IMR-90 (cell line): ENCODE measurements at regions not wholly inside any gene's neighbourhood (a gene's known extent, or its start where the extent isn't known, plus 50 kb on each side); places are given as distances from the start of the nearest gene placed in this dataset.

ENCODE experiments used
- ATAC-seq: fragments of 200-7000 bp; cut with Tn5 transposase; 2 replicates; pipeline ENCODE4 v1.9.1; 2020; ENCODE audit warnings: low read depth, mild to moderate bottlenecking, moderate library complexity
- BruUV-seq: library from RNA; stranded (reverse); fragments of 400-500 nt; replicated peaks from 2 replicates; lab custom pipeline; 2021; lab: Mats Ljungman, UMichigan
- CTCF ChIA-PET: fragments of 300-600 bp; formaldehyde crosslinking; extraction: SDS; loops from one replicate; lab custom pipeline; 2021; ENCODE audit warnings: antibody characterized with exemption; lab: Yijun Ruan, JAX
- POLR2A ChIA-PET: fragments of 300-600 bp; sonication (Branson Sonifier 250); formaldehyde crosslinking; loops from one replicate; lab custom pipeline; 2022; ENCODE audit warnings: antibody characterized with exemption; ENCODE audit not compliant: unreplicated experiment; lab: Charles Lee
- DNase-seq: peaks from one replicate; pipeline ENCODE4 v3.0.0; 2013
- H2AFZ ChIP-seq: replicated peaks from 2 replicates; pipeline ENCODE3; 2013; ENCODE audit warnings: low read length, mild to moderate bottlenecking; ENCODE audit not compliant: poor library complexity
- H2AK5ac ChIP-seq: 2 replicates; pipeline ENCODE4 v1.6.1; 2013; ENCODE audit warnings: low read depth, low read length, inconsistent platforms
- H2AK9ac ChIP-seq: replicated peaks from 2 replicates; pipeline ENCODE3; 2013; ENCODE audit warnings: mild to moderate bottlenecking, low read depth, low read length, moderate library complexity; ENCODE audit not compliant: poor library complexity
- H2BK120ac ChIP-seq: 2 replicates; pipeline ENCODE4 v1.6.1; 2013; ENCODE audit warnings: low read depth, low read length, inconsistent platforms
- H2BK15ac ChIP-seq: 3 replicates; pipeline ENCODE4 v1.6.1; 2013; ENCODE audit warnings: low read depth, low read length, inconsistent platforms
- H2BK20ac ChIP-seq: 2 replicates; pipeline ENCODE4 v1.6.1; 2013; ENCODE audit warnings: low read depth, mild to moderate bottlenecking, inconsistent platforms, low read length, moderate library complexity
- H2BK5ac ChIP-seq: 2 replicates; pipeline ENCODE4 v1.6.1; 2013; ENCODE audit warnings: mild to moderate bottlenecking, low read depth, low read length, inconsistent platforms; ENCODE audit not compliant: poor library complexity, severe bottlenecking
- H3K14ac ChIP-seq: replicated peaks from 2 replicates; pipeline ENCODE4 v1.6.1; 2013; ENCODE audit warnings: low read depth, low read length, inconsistent platforms
- H3K18ac ChIP-seq: 2 replicates; pipeline ENCODE4 v1.6.1; 2013; ENCODE audit warnings: low read depth, low read length, control low read depth
- H3K23ac ChIP-seq: 2 replicates; pipeline ENCODE4 v1.6.1; 2013; ENCODE audit warnings: low read depth, low read length, inconsistent platforms
- H3K27ac ChIP-seq: 2 replicates; pipeline ENCODE4 v1.5.1; 2013; ENCODE audit warnings: mild to moderate bottlenecking, control low read depth, low read length; ENCODE audit not compliant: insufficient read depth
- H3K27me3 ChIP-seq: 2 replicates; pipeline ENCODE4 v1.6.1; 2013; ENCODE audit warnings: low read length; ENCODE audit not compliant: control insufficient read depth, insufficient read depth
- H3K36me3 ChIP-seq: 2 replicates; pipeline ENCODE4 v1.6.1; 2013; ENCODE audit warnings: low read length, mixed read lengths; ENCODE audit not compliant: control insufficient read depth, insufficient read depth
- H3K4ac ChIP-seq: 2 replicates; pipeline ENCODE4 v1.6.1; 2013; ENCODE audit warnings: low read depth, low read length, inconsistent platforms
- H3K4me1 ChIP-seq: 2 replicates; pipeline ENCODE4 v1.6.1; 2013; ENCODE audit warnings: low read length, mixed read lengths; ENCODE audit not compliant: control insufficient read depth, insufficient read depth
- H3K4me2 ChIP-seq: 2 replicates; pipeline ENCODE4 v1.6.1; 2013; ENCODE audit warnings: low read depth, mild to moderate bottlenecking, control low read depth, low read length, moderate library complexity
- H3K4me3 ChIP-seq: 2 replicates; pipeline ENCODE4 v1.5.1; 2013; ENCODE audit warnings: low read depth, mild to moderate bottlenecking, control low read depth, low read length, moderate library complexity; ENCODE audit not compliant: insufficient read depth
- H3K56ac ChIP-seq: 2 replicates; pipeline ENCODE4 v1.6.1; 2013; ENCODE audit warnings: low read length, inconsistent platforms; ENCODE audit not compliant: insufficient read depth; ENCODE audit errors: extremely low read depth
- H3K79me1 ChIP-seq, 2 experiments: 2 replicates each; pipeline ENCODE4 v1.6.1; 2013; ENCODE audit warnings: low read length in 2 of 2, inconsistent platforms in 1 of 2, low read depth in 1 of 2
- H3K9ac ChIP-seq: 2 replicates; pipeline ENCODE4 v1.6.1; 2013; ENCODE audit warnings: low read depth, low read length, control low read depth
- H3K9me1 ChIP-seq: 2 replicates; pipeline ENCODE4 v1.6.1; 2013; ENCODE audit warnings: low read length, inconsistent platforms; ENCODE audit not compliant: insufficient read depth
- H3K9me3 ChIP-seq: 2 replicates; pipeline ENCODE4 v1.6.1; 2013; ENCODE audit warnings: low read length; ENCODE audit not compliant: control insufficient read depth, insufficient read depth
- H4K20me1 ChIP-seq: 2 replicates; pipeline ENCODE4 v1.6.1; 2013; ENCODE audit warnings: low read length, inconsistent platforms; ENCODE audit not compliant: insufficient read depth
- H4K5ac ChIP-seq: 2 replicates; pipeline ENCODE4 v1.6.1; 2013; ENCODE audit warnings: mild to moderate bottlenecking, low read depth, low read length, control low read depth
- H4K8ac ChIP-seq, 2 experiments: 2 replicates each; pipeline ENCODE4 v1.6.1; 2013; ENCODE audit warnings: low read depth in 2 of 2, low read length in 2 of 2, control low read depth in 1 of 2, inconsistent platforms in 1 of 2
- H4K91ac ChIP-seq: 2 replicates; pipeline ENCODE4 v1.6.1; 2013; ENCODE audit warnings: low read depth, low read length, inconsistent platforms; ENCODE audit not compliant: insufficient read depth
- BHLHE40 ChIP-seq: fragments of 150-350 bp; IDR thresholded peaks from 2 replicates; pipeline ENCODE4 v1.6.1; 2016; ENCODE audit warnings: mild to moderate bottlenecking, low read depth, low read length
- CHD1 ChIP-seq: IDR thresholded peaks from 2 replicates; pipeline ENCODE4 v1.6.1; 2012; ENCODE audit warnings: low read depth, low read length, improper control_type of control experiment
- MAFK ChIP-seq: IDR thresholded peaks from 2 replicates; pipeline ENCODE4 v1.6.1; 2012; ENCODE audit warnings: low read depth, low read length, improper control_type of control experiment
- MXI1 ChIP-seq: IDR thresholded peaks from 2 replicates; pipeline ENCODE4 v1.6.1; 2012; ENCODE audit warnings: low read depth, mild to moderate bottlenecking, low read length, moderate library complexity, borderline replicate concordance
- POLR2A ChIP-seq: IDR thresholded peaks from 2 replicates; pipeline ENCODE4 v1.6.1; 2012; ENCODE audit warnings: mild to moderate bottlenecking, low read depth, low read length
- RAD21 ChIP-seq: IDR thresholded peaks from 2 replicates; pipeline ENCODE4 v1.6.1; 2012; ENCODE audit warnings: low read length, improper control_type of control experiment
- RCOR1 ChIP-seq: IDR thresholded peaks from 2 replicates; pipeline ENCODE4 v1.6.1; 2012; ENCODE audit warnings: mild to moderate bottlenecking, low read length, improper control_type of control experiment; ENCODE audit not compliant: insufficient replicate concordance
- SMC3 ChIP-seq: fragments of 150-350 bp; IDR thresholded peaks from 2 replicates; pipeline ENCODE4 v1.6.1; 2016; ENCODE audit warnings: low read depth, mild to moderate bottlenecking, antibody characterized with exemption, low read length, moderate library complexity
- USF2 ChIP-seq: fragments of 150-350 bp; IDR thresholded peaks from 2 replicates; pipeline ENCODE4 v1.6.1; 2017; ENCODE audit warnings: mild to moderate bottlenecking, antibody characterized with exemption, low read length, low read depth
- WGBS, 2 experiments: methylation state at CpG; one replicate each; pipeline versions ENCODE4 v1.1.5 to v1.1.7; 2013; ENCODE audit warnings: missing lambda C conversion rate in 2 of 2; ENCODE audit not compliant: insufficient read length in 1 of 2; ENCODE audit errors: extremely low coverage in 2 of 2; 5-methylcytosine and 5-hydroxymethylcytosine counted together
- dilution Hi-C: fragments of 300-500 bp; cut with HindIII; formaldehyde crosslinking; loops from one replicate; pipeline ENCODE4 v1.14.3; 2018; ENCODE audit warnings: low sequenced_read_pairs; ENCODE audit not compliant: unreplicated experiment
- in situ Hi-C: fragments of 300-500 bp; cut with MboI; formaldehyde crosslinking; loops from 3 replicates; pipeline ENCODE4 v1.14.3; 2019; ENCODE audit warnings: low sequenced_read_pairs, inconsistent platforms, mixed read lengths
- intact Hi-C: fragments of 100-400 bp; cut with micrococcal nuclease; formaldehyde crosslinking; loops from 2 replicates; pipeline ENCODE4 v1.10.0; 2022

GRCh38 chr2:14828223-14828622 is 195.7 kb downstream of the LRATD1 start:
- Histone ChIP-seq H3K36me3 (no peaks in the 10 kb centered on the region), H3K18ac (no peak overlapping the region), H3K4ac (no peak overlapping the region), H3K4me3 (no peak overlapping the region), H4K5ac (no peak overlapping the region), H2AK5ac (no peak overlapping the region), H2BK120ac (no peak overlapping the region), H3K14ac (no peak overlapping the region), H3K4me2 (no peak overlapping the region), H4K91ac (no peak overlapping the region), H4K20me1 (no peaks in the 10 kb centered on the region), H3K27me3 (no peaks in the 10 kb centered on the region), H2BK15ac (no peak overlapping the region), H3K9me3 (peaks cover 8% of the 10 kb centered on the region), H2BK20ac (no peak overlapping the region), H3K9ac (no peak overlapping the region), H3K27ac (no peak overlapping the region), H3K4me1 (no peaks in the 10 kb centered on the region), H2AK9ac (no peak overlapping the region), H3K79me1 (no peaks in the 10 kb centered on the region), H2AFZ (no peak overlapping the region), H2BK5ac (no peak overlapping the region), H3K23ac (no peak overlapping the region), H4K8ac (no peak overlapping the region), H3K56ac (no peak overlapping the region), H3K9me1 (no peaks in the 10 kb centered on the region)
- dilution Hi-C loops (no loop called here), intact Hi-C loops (no loop called here), in situ Hi-C loops (no loop called here)
- ATAC-seq (no peak), DNase-seq (no peak)
- TF ChIP-seq BHLHE40: no peak
- TF ChIP-seq POLR2A: no peak
- TF ChIP-seq MAFK: no peak
- TF ChIP-seq RCOR1: no peak
- no peak for TF ChIP-seq MXI1
- no peak for TF ChIP-seq USF2
- TF ChIP-seq CHD1: no peak
- TF ChIP-seq RAD21: no peak
- no peak for TF ChIP-seq SMC3
- POLR2A ChIA-PET: no interaction called here
- no TSS peak for BruUV-seq
- CTCF ChIA-PET: no interaction called here
- WGBS, 2 experiments: no CpG with 5 or more reads among the region's 1 CpG
